AML-193 (cell line): ENCODE measurements at regions not wholly inside any gene's neighbourhood (a gene's known extent, or its start where the extent isn't known, plus 50 kb on each side); places are given as distances from the start of the nearest gene placed in this dataset.

ENCODE experiments used
- DNase-seq, 2 experiments: peaks; one replicate each; lab custom pipeline; 2025; lab: John Stamatoyannopoulos, UW

DNA sequence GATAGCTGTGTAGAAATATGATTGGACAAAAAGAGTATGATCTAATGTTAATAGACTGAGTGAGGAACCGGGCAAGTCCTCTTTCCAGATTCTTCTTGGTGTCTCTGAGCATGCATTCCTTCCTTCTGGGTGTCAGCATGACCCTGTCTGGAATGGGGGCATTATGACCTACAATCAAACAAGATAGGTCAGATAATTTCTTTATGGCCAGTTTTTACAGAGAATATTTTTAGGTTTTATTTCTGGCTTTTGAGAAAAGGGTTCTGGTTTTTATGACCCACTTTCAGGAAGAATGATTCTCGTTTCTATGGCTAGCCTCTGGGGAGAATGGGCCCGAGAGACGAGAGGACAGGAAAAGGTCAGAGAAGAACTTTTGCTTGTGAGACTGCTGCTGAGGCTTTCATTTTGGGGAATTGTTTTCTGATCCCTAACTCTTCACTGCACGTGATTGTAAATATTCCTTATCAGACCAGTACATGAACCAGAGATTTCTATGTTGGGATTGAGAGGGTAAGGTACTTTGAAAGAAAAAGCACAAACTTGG lies 383.8 kb downstream of the AASDHPPT start:
- DNase-seq: no peak

DNA sequence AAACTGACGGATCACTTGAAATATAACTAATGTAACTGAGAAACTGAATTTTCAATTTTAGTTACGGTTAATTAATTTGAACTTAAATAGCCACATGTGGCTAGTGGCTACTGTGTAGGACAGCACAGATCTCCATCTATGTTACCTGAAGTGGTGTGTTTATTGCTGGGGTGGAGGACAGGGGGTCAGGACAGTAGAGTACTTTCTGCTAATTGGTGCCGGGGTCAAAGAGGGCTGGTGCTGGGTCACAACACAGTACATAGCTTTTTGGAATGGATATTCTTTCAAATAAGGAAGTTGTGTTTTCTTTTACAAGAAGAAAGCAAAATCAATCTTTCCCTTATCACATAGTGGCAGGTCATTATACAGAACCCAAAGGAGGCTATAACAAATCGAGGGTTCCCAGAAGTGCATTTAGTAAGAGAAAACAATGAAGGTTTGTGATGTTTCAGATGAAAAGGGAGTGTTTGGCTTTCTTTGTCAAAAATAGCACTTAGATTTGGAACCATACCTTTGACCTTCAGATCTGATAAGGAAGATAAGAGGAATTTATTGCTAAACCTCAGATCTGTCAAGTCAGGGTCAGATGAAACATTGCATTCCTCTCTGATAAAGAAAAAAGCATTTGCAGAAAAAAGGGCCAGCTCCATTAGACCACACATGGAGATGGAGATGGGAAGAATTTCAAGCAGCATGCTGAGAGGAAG lies 384.5 kb downstream of the AASDHPPT start:
- no peak for DNase-seq

DNA sequence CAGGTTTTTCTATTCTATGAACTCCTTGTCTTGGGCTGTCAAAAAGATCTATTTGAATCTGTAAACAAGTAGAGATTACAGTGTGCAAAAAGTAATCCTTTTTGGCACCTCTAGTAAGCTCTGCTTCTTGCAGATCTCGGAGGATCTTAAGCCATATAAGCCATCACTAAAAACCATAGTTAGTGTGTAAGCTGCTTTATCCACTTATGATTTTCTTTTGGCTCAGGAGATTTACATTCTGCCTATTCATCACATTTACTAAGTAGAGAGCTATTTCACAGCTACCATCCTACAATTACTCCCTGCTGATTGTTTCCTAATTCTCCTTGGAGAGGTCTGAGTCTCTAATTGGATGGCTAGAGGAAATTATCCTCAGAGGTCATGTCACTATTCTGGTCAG lies 385.7 kb downstream of the AASDHPPT start:
- DNase-seq: no peak

DNA sequence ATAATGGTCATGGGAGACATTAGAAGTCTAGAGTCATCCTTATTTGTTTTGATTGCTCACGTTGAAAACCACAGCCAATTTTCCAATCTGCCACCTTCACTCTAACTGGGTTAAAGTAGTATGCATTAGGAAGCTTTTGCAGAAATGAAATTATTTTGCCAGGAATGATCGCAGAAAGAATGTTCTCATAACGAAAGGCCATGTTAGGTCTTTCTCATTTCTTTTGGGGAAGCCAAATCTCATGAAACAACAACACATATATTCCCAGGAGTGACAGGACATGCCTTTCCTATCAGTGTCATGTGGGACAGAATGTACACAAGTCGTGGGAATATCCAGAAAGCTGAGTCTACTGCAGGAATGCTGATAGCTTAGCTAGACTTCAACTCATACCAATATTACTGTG lies 386.3 kb downstream of the AASDHPPT start:
- DNase-seq: no peak

DNA sequence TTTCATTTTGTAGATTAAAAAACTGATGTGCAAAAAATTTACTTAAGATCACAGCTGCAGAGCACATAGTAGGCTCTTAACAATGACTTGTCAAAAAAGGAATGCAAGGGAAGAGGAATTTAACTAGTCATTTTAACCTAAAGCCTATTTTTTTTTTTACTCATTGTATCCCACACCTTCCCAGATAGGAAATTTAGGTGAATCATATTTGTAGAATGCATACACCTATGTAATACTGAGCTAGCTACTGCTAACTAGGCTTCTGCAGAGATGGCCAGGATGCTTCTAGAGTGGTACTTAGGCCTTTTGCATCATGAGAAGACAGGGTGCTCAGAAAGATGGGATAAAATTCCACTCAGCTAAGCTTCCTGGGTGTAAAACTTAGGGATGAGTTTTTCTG lies 387.3 kb downstream of the AASDHPPT start:
- DNase-seq: no peak

DNA sequence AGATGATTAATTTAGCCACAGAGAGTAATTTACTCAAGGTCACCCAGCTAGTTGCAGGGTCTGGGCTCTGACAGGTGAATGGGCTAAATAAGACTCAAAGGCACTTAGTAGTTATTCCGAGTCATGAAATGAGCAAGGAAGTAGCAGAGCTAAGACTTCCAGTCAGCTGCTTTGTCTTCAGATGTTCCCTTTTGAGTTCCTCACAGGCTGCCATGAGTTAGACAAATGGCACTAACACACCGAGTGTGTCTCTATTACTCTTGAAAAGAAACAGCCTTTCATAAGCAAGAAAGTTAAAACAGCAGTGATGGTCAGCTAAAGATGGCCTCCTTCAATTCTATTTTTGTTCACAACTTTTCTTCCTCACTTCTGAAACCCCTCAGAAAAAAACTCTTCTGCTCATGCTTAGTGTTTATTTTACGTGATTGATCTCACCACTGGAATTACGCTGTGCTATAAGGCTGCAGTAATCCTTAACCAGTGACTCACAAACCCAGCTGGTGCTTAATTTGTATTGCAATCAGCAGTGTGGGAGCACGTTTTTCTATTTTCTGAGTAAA lies 389.1 kb downstream of the AASDHPPT start:
- DNase-seq: no peak

DNA sequence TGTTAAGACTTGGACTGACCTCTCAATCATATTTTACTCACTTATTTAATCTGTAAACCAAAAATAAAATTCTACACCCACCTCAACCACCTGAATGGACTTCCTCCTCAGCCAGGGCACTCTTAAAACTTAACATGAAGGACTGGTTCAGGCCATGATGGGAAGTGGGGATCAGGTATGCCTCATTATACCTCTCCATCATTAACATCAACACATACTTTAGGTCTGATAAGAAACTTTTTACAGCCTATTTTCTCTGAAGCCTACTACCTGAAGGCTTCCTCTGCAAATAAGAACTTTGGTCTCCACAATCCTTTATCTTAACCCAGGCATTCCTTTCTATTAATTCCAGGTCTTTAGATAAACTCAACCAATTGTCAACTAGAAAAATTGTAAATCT lies 390.0 kb downstream of the AASDHPPT start:
- no peak for DNase-seq

DNA sequence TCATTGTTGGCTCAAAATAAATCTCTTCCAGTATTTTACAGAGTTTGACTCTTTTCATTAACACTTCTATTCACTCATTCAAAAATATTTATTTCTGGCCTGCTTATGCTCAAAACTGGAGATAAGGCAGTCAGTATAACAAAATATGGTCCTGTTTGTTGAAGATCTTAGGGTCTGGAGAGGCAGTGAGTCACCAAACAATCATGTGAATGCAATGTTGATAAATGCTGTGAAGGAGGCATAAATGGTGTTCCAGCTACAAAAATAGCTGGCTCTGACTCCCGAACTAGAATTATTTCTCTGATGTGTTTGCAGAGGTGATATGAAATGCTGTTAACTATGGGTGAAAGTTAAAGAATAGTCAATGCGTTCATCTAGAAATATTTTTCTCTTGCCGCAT lies 390.6 kb downstream of the AASDHPPT start:
- no peak for DNase-seq

DNA sequence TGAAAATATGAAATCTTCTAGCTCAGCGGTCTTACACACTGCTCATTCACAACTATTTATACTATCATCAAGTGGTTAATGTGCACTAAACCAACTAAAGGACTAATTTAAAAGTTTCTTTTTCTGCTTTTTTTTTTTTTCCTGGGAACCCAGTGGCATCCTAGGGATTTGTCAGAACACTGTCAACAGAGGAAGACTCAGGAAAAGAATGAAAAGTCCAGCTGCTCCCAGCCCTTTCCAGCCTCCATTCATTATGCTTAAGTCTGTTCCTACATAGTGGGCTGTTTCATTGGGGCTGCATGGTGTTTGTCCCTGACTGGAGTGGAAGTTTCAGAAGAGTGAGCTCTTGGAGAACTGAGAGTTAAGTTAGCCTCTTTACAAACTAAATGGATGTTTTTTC lies 391.1 kb downstream of the AASDHPPT start:
- DNase-seq: no peak

DNA sequence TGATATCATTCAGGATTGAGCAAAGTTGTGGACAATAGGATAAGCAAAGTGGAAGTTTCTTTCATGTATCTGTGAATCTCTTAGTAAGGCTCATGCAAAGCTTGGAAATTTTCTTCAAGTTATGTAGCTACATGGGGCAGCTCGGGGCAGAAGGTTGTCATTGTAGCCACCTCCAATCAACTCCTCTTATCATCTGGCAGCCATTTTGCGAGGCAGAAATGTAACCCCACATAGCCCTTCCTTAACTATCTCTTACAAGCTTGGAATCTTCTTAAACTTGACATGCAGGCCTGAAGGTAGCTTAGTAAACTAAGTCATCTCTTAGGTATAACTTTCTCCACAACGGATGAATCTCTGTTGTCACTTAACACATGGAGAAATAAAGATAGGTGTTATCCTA lies 392.8 kb downstream of the AASDHPPT start:
- DNase-seq: no peak

DNA sequence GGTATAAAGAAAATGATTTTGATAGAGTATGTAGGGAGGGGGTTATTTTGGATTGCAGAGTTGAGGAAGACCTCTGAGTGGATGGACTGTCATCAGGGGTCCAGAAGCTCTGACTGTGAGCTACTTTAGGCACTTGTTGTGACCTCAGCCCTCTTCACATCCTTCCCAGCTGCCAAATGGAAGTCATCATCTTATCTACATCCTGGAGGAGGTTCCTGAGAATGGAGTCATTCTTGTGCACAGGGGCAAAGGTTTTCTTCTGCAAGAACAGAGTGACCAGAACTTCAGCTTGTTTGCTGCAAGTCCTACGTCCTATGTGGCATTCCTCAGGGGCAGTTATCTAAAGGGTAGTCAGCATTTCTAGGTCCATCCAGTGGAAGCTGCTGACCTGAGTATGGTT lies 393.8 kb downstream of the AASDHPPT start:
- no peak for DNase-seq

DNA sequence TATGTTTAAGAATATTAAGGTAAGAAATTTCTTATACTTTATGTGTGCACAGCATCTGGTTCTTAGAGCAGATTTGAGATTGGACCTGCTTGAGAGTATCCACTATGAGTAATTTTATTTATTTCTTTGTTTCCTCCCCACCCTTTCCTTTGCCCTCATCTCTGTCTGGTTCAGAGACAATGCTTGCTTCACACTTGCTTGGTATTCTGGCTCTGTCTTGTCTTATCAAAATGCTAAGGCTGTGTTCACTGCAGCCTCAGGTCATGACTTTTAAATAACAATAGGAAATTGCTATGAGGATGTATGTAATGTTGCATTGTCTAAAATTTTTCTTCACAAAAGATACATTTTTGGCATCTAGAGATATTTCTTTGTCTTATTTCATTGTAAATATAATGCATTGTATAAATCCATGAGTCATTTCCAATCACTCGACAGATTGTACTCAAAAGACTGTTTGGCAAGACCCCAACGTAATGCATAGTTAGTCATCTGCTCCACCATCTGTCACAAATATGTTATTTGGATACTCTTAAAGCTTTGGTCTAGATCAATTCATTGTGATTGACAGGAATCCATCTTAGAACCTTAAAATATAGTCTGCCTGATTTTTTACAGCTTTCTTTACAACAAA lies 395.7 kb downstream of the AASDHPPT start:
- no peak for DNase-seq

DNA sequence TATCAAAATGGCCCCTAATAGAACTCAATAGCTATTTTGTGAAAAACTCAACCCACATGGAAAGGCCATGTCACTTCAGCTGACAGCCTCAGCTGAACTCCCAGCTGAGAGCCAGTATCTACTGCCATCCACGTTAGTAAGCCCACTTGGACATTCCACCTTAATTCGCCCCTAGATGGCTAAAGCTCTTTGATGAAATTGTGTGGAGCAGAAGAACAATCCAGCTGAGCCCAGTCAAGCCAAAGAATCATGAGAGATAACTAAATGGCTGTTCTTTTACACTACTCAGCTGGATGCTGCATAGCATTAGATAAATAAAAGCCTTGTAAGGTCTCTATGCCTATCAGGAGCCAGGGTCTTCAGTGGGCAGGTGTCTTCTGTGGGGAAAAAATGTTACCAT lies 396.8 kb downstream of the AASDHPPT start:
- no peak for DNase-seq

DNA sequence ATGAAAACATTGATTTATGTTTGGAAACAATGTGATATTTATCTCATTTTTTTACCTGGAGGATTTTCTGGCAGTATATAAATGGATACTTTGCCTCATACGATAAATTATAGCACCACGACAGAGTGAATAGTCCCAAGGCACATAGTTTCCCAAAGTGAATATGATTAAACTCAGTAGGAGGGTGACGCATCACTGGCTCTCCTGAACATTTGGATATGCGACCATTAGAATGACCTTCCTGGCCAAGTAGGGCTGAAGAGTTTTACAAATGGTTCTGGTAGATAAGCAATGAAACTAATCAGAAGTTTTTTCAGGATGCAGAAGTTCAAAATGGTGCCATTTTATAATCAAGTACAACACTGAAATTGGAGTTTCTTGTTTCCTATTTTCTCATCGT lies 397.7 kb downstream of the AASDHPPT start:
- DNase-seq: no peak

DNA sequence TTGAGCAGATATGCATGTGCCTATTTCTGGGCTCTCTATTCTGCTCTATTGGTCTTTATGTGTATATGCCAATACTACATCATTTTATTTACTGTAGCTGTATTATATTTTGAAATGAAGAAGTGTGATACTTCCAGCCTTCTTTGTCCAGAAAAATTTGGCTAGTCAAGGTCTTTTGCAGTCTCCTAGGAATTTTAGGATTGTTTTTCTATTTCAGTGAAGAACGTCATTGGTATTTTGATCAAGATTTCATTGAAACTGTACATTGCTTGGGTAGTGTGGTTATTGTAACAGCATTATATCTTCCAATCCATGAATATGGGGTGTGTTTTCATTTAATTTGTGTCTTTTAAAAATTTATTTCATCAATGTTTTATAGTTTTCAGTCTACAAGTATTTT lies 400.3 kb downstream of the AASDHPPT start:
- DNase-seq: no peak

DNA sequence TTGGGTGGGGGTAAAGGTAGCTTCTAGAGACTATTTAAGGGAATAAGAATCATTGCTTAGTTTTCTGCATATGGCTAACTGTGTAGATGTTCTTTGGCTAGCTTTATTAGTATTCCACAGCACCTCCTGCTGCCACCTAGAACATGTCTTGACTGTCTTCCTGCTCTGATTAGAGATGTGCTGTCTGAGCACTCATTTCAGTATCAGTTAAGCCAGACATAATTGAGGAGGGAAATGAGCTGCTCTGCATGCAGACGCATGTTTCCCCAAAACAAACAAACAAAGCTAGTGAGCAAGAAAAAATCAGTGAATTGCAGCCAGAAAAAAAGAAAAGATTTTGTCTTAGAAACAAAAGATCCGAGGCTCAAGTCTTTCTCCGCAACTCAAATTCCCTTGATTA lies 402.2 kb downstream of the AASDHPPT start:
- no peak for DNase-seq

DNA sequence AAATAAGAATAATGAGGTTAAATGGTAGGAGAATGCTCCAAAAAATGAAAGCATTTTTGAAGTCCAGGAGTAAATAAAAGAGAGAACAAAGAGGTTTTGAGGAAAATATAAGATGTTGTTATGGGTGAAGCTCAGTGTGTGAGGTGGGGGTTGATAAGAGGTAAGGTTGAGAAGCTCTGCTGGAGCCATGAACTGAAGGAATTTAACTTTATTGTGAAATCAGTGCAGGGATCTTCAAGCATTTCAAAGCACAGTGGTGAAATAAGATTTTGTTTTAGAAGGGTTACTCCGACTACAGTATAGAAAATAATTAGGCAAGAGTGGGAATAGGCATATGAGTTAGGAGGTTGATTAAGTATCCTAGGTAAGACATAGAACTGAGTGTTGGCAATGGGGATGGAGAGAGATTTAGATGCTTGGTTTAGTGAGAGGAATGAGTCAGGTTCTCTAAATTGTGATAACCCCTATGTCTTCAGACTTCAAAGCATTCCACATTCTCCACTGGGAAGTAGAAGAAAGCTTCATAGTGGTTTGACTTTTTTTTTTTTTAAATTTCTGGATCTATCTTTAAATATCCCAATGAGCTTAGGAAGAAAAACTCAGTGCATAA lies 403.2 kb downstream of the AASDHPPT start:
- DNase-seq: no peak

DNA sequence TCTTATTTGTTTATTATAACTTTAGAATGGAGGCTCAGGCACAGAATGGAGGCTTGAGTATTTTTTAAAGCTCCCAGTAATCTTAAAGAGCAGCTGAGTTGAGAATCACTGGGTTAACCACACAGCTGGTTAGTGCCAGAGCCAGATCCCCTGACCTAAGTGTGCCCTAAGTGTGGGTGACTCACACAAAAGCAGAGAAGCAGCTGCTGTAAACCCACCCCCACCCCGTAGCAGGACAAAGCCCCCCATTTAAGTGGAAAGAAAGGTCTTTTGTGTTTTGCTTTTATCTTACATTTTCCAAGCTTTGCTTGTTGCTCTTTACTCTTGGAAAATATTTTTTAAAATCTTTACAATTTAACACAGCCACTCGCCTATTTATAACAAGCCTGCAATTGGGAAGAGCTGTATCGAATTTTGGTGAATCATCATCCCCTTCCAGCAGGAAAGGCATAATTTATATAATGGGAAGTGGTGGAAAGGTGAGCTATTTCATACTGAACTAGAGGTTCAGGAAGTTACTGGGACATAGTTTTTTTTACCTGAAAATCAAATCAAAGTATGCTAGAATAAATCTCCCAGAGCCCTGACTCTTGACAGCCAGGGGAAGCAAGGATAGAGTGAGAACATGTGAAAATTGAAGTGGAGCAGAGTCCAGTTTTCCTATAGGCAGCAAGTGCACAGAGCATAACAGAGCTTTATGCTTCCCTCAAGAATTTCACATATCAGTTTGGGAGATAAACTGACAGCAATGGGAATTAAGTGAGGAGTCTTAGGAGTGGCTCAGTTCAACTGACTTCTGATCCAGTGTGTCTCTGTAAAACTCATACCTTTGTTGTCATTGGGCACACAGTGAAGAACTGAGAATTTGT lies 405.7 kb downstream of the AASDHPPT start:
- DNase-seq: no peak

DNA sequence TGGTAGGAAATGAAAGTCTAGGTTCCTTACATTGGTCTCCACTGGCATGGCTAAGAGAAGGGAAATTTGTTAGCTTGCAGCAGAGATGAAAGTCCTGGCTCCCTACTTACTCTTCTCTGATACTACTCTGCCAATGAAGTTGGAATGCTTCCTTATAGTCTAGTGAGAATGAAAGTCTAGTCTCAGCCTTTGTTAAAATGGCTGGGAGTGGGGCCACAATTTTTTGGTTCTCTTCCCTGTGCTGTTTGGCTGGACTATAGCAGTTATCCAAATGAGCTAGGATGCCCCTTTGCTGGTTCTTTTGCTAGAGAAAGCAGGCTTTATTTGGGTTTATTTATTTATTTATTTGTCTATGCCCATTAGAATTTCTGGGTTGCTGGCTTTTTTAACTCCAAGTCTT lies 414.3 kb downstream of the AASDHPPT start:
- DNase-seq: no peak

DNA sequence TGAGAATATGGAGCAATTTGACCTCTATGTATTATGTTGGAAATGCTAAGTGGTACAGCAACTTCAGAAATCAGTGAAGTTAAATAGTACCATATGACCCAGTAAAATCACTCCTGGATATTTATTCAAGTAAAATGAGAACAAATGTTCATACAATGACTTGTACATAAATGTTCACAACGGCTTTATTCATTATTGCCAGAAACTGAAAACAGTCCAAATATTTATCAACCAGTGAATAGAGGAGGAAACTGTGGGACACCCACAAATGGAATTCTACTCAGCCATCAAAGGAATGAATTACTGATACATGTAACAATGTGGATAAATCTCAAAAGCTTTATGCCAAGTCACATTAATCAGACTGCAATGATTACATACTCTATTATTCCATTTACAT lies 416.3 kb downstream of the AASDHPPT start:
- no peak for DNase-seq

DNA sequence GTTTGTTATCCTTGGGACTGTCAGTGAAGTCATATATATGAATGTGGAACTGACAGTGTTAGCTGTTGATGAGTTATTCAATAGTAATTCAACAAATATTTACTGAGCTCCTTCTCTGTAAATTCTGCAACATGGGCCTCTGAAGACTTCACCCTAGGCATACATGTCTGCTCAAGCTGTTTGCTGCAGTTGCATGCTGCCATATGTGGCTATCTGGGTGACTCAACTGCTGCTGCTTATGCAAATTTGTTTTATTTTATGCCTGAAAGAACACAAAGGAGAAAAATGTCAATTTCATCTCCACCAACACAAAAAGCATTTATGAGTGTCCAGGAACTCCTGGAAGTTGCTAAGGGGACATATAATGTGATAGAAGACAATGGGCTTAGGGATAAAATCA lies 417.6 kb downstream of the AASDHPPT start:
- no peak for DNase-seq

DNA sequence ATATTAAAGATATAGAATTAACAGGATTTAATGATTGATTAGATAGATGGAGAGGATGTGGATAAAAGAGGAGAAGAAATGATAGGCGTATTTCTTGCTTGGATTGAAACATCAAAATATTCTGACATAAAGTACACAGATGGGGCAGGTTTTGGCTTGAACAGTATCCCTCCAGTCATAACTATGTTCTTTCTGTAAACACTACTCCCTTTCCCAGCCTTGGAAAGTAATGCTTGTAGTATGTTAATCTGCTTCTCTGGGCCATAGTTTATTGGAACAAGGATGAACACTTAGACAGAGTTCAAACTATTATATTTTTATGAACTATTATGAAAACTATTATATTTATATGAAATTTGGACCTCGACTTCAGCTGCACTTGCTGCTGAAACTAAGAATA lies 419.2 kb downstream of the AASDHPPT start:
- DNase-seq: no peak
